CD4-positive, alpha-beta T cell (primary cell): ENCODE measurements at regions not wholly inside any gene's neighbourhood (a gene's known extent, or its start where the extent isn't known, plus 50 kb on each side); places are given as distances from the start of the nearest gene placed in this dataset.

Experiments used
- ATAC-seq: fragments of 200-7000 bp; cut with Tn5 transposase; one replicate; pipeline ENCODE4 v1.10.0; 2022; ENCODE audit warnings: mild to moderate bottlenecking; ENCODE audit not compliant: poor library complexity
- CTCF ChIA-PET: fragments of 350-600 bp; sonication (Branson Sonifier 250); formaldehyde crosslinking; loops from one replicate; lab custom pipeline; 2021; ENCODE audit warnings: antibody characterized with exemption, inconsistent platforms; lab: Charles Lee
- POLR2A ChIA-PET: fragments of 350-600 bp; sonication (Branson Sonifier 250); formaldehyde crosslinking; loops from one replicate; lab custom pipeline; 2021; ENCODE audit warnings: antibody characterized with exemption, inconsistent platforms; lab: Charles Lee
- DNase-seq, 14 experiments: peaks; one replicate each; pipeline ENCODE4 v3.0.0-alpha.2; 2013 to 2020; ENCODE audit warnings: mixed read lengths in 2 of 14
- H3K27ac ChIP-seq, 2 donors: one replicate each; pipeline versions ENCODE4 v1.5.1 to v1.7.0; 2013; ENCODE audit warnings: low read length in 2 of 2, low read depth in 1 of 2, mild to moderate bottlenecking in 1 of 2
- H3K27me3 ChIP-seq, 2 experiments: 1 replicate in 1 of 2; 2 replicates in 1 of 2; pipeline versions ENCODE4 v1.6.1 to v1.7.0; 2013; ENCODE audit warnings: low read length in 2 of 2, control low read depth in 1 of 2, mild to moderate bottlenecking in 1 of 2, moderate library complexity in 1 of 2; ENCODE audit not compliant: insufficient read depth in 2 of 2, control insufficient read depth in 1 of 2
- H3K36me3 ChIP-seq: one replicate; pipeline ENCODE4 v1.6.1; 2013; ENCODE audit warnings: low read length, control low read depth; ENCODE audit not compliant: insufficient read depth
- H3K4me1 ChIP-seq: one replicate; pipeline ENCODE4 v1.6.1; 2013; ENCODE audit warnings: low read length, control low read depth; ENCODE audit not compliant: insufficient read depth
- H3K4me3 ChIP-seq: one replicate; pipeline ENCODE4 v1.5.1; 2013; ENCODE audit warnings: mild to moderate bottlenecking, low read length, moderate library complexity
- H3K9me3 ChIP-seq, 2 experiments: 1 replicate in 1 of 2; 2 replicates in 1 of 2; pipeline versions ENCODE4 v1.6.1 to v1.7.0; 2013; ENCODE audit warnings: low read length in 2 of 2, mild to moderate bottlenecking in 2 of 2, control low read depth in 1 of 2, moderate library complexity in 1 of 2; ENCODE audit not compliant: control insufficient read depth in 1 of 2, insufficient read depth in 1 of 2
- H3K27ac Mint-ChIP-seq: one replicate; pipeline ENCODE4 v1.8.0; 2020; ENCODE audit warnings: mixed read lengths
- H3K27me3 Mint-ChIP-seq: one replicate; pipeline ENCODE4 v1.8.0; 2021; ENCODE audit warnings: mixed read lengths
- H3K36me3 Mint-ChIP-seq: one replicate; pipeline ENCODE4 v1.8.0; 2021; ENCODE audit warnings: low read depth, mixed read lengths
- H3K4me1 Mint-ChIP-seq: one replicate; pipeline ENCODE4 v1.8.0; 2021; ENCODE audit warnings: low read depth, mixed read lengths
- H3K4me3 Mint-ChIP-seq: one replicate; pipeline ENCODE4 v1.8.0; 2020; ENCODE audit warnings: mild to moderate bottlenecking, mixed read lengths
- H3K9me3 Mint-ChIP-seq: one replicate; pipeline ENCODE4 v1.8.0; 2020; ENCODE audit warnings: mixed read lengths
- CTCF ChIP-seq: fragments of 200-600 bp; IDR thresholded peaks from one replicate; pipeline ENCODE4 v1.8.0; 2022; ENCODE audit warnings: antibody characterized with exemption, mild to moderate bottlenecking
- intact Hi-C, 2 experiments: fragments of 100-400 bp; cut with DNase I in 1 of 2; cut with micrococcal nuclease in 1 of 2; formaldehyde crosslinking; loops; one replicate each; pipeline versions ENCODE4 v1.15.1 to v1.9.0; 2023 to 2025; cut with DNase I, micrococcal nuclease

GRCh38 chr2:204110751-204111516, 174.4 kb downstream of the ICOS start:
- Mint-ChIP-seq H3K4me1 (peaks cover 67% of the 10 kb centered on the region), H3K27ac (peak overlapping the region; percentile 3), H3K4me3 (peak overlapping the region; percentile 75), H3K9me3 (no peaks in the 10 kb centered on the region), H3K27me3 (no peaks in the 10 kb centered on the region), H3K36me3 (no peaks in the 10 kb centered on the region)
- POLR2A ChIA-PET, result interaction anchor here (0.7 to 1.2 kb wide), 2 partner anchors 34 to 67 kb away, joined by 4 to 5 read pairs; no protein-coding TSS in a partner anchor
- Histone ChIP-seq H3K36me3 (no peaks in the 10 kb centered on the region), H3K9me3 (no peaks in the 10 kb centered on the region), H3K27me3 (no peaks in the 10 kb centered on the region), H3K4me1 (peaks cover 41% of the 10 kb centered on the region), H3K27ac (no peak overlapping the region), H3K4me3 (peak overlapping the region; percentile 40)
- ATAC-seq (no peak), DNase-seq (no peak)
- no peak for TF ChIP-seq CTCF
- CTCF ChIA-PET, result no interaction called here
- intact Hi-C loops, result no loop called here

GRCh38 chr2:204112084-204112770, 175.7 kb downstream of the ICOS start:
- TF ChIP-seq CTCF, result no peak
- ChIA-PET CTCF (no interaction called here), POLR2A (no interaction called here)
- no peak overlapping the region for H3K27ac ChIP-seq
- no peak overlapping the region for H3K27ac Mint-ChIP-seq
- H3K4me1 ChIP-seq, result peaks cover 41% of the 10 kb centered on the region
- H3K27me3 Mint-ChIP-seq, result no peaks in the 10 kb centered on the region
- DNase-seq (no peak), ATAC-seq (no peak)
- H3K36me3 Mint-ChIP-seq, result no peaks in the 10 kb centered on the region
- H3K9me3 ChIP-seq, result no peaks in the 10 kb centered on the region
- H3K9me3 Mint-ChIP-seq, result no peaks in the 10 kb centered on the region
- H3K4me1 Mint-ChIP-seq, result peaks cover 67% of the 10 kb centered on the region
- H3K4me3 Mint-ChIP-seq, result no peak overlapping the region
- H3K4me3 ChIP-seq, result no peak overlapping the region
- H3K36me3 ChIP-seq, result no peaks in the 10 kb centered on the region
- intact Hi-C loops, result no loop called here
- H3K27me3 ChIP-seq, result no peaks in the 10 kb centered on the region

- no peak for ATAC-seq
Observed at GRCh38 chr2:204114295-204115136, 178.0 kb downstream of the ICOS start.

More at GRCh38 chr2:204114295-204115136, 178.0 kb downstream of the ICOS start:
- ChIA-PET POLR2A (no interaction called here), CTCF (no interaction called here)
- TF ChIP-seq CTCF, result no peak
- Histone ChIP-seq H3K9me3 (no peaks in the 10 kb centered on the region), H3K27ac (no peak overlapping the region), H3K36me3 (no peaks in the 10 kb centered on the region), H3K4me3 (no peak overlapping the region), H3K27me3 (no peaks in the 10 kb centered on the region), H3K4me1 (peaks cover 29% of the 10 kb centered on the region)
- Mint-ChIP-seq H3K27ac (no peak overlapping the region), H3K4me1 (peaks cover 53% of the 10 kb centered on the region), H3K9me3 (no peaks in the 10 kb centered on the region), H3K36me3 (no peaks in the 10 kb centered on the region), H3K27me3 (no peaks in the 10 kb centered on the region), H3K4me3 (peak overlapping the region; percentile 4)
- intact Hi-C loops, result no loop called here
- peak in 2 of 14 experiments; percentile 9 to 16 for DNase-seq
